GM12864 (cell line): ENCODE measurements at regions not wholly inside any gene's neighbourhood (a gene's known extent, or its start where the extent isn't known, plus 50 kb on each side); places are given as distances from the start of the nearest gene placed in this dataset.
A peak's percentile ranks its signal among the peaks of the same experiment; 100 is the strongest.

Source experiments
- DNase-seq: peaks from one replicate; pipeline ENCODE4 v3.0.0-alpha.2; 2011; ENCODE audit warnings: low read depth
- H3K4me3 ChIP-seq: 2 replicates; pipeline ENCODE4 v1.5.1; 2011; ENCODE audit warnings: mild to moderate bottlenecking, low read depth, low read length, control low read depth
- TF ChIP-seq, protein P1 (sequence below): IDR thresholded peaks from 2 replicates; pipeline ENCODE4 v1.5.1; 2011; ENCODE audit warnings: low read depth, mild to moderate bottlenecking, moderate library complexity, low read length, control low read depth, inconsistent platforms; ENCODE audit errors: missing control alignments

DNA sequence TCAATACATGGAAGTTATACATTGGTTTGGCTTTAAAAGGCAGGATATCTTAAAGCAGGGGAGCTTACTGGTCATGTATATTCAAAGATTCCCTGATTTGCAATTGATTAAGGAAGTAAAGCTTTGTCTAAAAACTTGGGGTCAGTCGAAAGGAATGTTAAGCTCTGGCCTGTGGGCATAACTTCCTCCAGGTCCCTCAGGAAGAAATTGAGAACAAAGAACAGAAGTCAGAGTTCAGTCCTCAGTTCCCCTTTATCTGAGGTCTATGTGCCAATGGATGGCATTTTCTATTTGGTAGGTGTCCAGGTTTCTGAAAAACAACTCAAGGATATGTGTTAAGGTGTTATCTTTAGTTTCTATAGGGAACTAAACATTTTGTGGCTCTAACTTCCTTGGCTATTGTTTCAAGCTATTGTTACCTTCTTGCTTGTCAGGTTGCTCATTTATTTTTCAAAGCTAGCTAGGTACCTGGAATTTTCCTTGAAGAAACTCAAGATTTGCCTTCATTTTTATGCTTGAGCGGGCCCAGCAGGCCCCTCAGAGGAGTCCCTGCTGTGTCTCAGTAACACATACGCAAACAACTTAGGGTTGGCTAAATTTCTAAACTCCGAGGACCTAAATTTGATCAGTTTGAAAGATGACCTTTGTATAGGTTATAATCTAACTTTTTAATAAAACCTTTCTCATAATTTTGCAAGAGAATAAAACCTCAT lies 135.0 kb upstream of the UBE2E2 start:
- no peak for DNase-seq
- no peak overlapping the region for H3K4me3 ChIP-seq
- TF ChIP-seq, protein P1, sequence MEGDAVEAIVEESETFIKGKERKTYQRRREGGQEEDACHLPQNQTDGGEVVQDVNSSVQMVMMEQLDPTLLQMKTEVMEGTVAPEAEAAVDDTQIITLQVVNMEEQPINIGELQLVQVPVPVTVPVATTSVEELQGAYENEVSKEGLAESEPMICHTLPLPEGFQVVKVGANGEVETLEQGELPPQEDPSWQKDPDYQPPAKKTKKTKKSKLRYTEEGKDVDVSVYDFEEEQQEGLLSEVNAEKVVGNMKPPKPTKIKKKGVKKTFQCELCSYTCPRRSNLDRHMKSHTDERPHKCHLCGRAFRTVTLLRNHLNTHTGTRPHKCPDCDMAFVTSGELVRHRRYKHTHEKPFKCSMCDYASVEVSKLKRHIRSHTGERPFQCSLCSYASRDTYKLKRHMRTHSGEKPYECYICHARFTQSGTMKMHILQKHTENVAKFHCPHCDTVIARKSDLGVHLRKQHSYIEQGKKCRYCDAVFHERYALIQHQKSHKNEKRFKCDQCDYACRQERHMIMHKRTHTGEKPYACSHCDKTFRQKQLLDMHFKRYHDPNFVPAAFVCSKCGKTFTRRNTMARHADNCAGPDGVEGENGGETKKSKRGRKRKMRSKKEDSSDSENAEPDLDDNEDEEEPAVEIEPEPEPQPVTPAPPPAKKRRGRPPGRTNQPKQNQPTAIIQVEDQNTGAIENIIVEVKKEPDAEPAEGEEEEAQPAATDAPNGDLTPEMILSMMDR, result no peak

DNA sequence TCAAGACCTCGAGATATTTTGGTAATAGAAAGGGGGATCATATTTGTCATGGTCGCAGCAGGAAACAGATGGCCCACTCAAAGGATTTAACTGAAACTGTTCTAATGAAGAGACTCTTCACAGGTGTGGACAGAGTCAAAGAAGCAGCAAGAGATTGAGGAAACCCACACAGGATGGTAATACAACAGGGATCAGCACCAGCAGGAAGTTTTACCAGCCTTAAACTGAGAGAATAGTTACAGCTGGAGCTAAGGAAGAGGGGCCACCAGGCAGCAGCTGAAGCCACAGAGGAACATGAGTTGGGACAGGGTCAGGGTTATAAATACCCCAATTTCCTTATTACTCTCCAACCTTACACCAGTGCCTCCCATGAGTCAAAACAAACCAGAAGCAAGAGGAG lies 131.8 kb upstream of the UBE2E2 start:
- TF ChIP-seq, protein P1, result no peak
- no peak overlapping the region for H3K4me3 ChIP-seq
- no peak for DNase-seq

DNA sequence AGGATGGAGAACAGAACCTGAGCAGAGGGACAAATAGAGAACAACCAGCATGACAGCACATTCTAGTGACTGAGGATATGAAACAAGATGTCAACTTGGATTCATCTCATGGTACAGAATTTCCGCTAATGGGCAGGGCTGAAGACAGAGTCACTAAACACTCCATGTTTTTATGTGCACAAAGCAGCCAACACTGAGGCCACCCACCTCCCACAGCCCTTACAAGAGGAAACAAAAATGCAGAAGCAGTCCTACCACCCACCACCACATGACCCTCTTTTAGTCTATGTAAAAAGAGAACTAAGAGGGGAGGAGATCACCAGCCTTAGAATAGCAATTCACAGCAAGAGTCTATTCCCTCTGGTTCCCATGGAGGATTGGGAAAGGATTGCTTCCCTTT lies 131.4 kb upstream of the UBE2E2 start:
- no peak overlapping the region for H3K4me3 ChIP-seq
- DNase-seq, result peak; percentile 38
- TF ChIP-seq, protein P1, result no peak

DNA sequence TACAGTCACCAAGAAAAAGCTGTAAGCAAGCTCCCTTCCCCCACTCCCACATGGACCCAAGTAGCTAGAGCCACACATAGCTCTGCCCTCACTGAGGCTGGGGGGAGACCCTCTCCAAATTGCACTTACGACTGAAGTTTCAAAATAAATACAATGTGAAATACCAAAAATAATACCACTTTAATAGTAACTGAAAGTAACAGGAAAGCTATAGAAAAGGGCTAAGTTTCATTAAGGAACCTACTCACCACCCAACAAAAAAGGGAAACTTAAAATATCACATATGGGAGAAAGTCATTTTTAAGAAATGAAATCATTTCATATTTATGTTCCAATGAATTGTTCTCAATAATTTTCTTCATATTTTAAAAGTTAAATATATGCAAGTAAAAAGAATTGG lies 130.4 kb upstream of the UBE2E2 start:
- TF ChIP-seq, protein P1, result no peak
- H3K4me3 ChIP-seq, result no peak overlapping the region
- no peak for DNase-seq

DNA sequence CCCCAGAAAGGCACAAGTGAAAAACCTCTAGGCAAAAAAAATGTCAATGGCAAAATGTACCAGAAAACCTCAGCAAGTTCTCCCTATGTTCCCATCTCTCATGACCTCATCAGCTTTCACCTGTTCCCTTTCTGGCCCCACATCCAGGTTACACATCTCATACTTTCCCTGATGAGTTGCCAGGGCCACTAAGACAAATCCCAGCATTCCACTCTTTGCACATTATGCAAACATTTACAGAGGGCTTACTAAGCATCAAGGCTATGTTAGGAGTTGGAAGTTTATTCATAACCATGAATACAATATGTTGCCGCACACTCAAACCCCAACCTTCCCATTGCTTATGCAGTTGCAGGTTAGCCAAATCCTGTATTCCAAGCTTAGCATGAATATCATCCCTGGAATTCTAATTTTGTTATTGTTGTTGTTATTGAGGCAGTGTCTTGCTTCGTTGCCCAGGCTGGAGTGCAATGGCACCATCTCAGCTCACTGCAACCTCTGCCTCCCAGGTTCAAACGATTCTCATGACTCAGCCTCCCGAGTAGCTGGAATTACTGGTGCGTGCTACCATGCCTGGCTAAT lies 129.3 kb upstream of the UBE2E2 start:
- H3K4me3 ChIP-seq, result no peak overlapping the region
- TF ChIP-seq, protein P1, result no peak
- no peak for DNase-seq

DNA sequence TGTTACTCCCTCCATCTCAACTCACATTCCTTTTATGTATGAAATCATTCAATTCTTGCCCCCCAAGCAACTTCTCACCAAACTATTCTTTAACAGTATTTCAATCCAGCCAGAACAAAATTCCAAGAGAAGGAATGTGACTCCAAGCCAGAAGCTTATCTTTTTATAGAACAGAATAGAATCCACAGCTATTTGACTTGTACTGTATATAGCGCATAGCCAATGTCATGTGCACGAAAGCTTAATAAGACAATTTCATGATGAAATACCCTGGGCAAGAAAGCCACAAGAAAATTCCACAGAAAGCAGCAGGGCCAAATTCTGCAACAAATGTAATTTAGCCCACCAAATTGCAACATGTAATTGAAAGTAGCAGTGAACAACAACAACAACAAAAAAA lies 127.6 kb upstream of the UBE2E2 start:
- TF ChIP-seq, protein P1, result no peak
- DNase-seq, result no peak

DNA sequence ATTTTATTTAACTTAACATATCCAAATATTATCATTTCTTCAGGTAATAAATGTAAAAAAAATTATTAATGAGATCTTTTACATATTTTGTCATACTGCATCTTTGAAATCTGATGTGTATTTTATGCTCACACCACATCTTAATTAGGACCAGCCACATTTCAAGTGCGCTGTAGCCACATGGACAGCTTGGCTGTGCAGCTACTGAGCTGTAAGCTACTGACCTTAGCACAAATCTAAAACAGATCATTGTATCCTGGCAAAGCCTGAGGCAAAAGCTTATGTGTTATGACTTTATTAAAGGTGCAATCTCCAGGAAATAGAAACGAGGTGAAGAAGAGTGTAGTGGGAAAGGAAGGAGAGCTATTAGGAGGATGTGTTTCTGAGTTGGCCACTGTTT lies 126.7 kb upstream of the UBE2E2 start:
- TF ChIP-seq, protein P1, result no peak
- no peak overlapping the region for H3K4me3 ChIP-seq
- DNase-seq, result no peak

More for the DNA sequence above, 127.6 kb upstream of the UBE2E2 start:
- no peak overlapping the region for H3K4me3 ChIP-seq
